ENCODE measurements at regions not wholly inside any gene's neighbourhood (a gene's known extent, or its start where the extent isn't known, plus 50 kb on each side); places are given as distances from the start of the nearest gene placed in this dataset.

DNA sequence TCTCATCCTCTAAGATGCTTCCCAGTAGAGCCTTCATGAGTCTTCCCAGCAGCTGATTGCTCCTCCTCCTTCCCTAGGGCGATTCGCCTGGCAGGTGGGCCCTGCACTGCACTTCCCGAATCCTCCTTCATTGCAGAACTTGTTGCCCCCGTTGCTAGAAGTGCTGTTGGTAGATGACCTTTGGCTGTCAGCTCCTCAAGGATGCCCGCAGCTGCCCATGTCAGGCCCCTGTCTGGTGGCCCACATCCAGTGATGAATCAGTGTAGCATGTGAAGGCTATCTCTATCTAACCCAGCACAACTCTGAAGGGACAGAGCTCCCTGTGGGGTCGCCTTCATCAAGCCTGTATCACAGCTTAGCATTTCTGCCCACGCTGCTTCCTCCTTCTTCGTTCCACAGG is 52.1 kb upstream of the F3 start:
- no peak for ATAC-seq
- no peak overlapping the region for H3K27ac ChIP-seq
- DNase-seq: no peak

DNA sequence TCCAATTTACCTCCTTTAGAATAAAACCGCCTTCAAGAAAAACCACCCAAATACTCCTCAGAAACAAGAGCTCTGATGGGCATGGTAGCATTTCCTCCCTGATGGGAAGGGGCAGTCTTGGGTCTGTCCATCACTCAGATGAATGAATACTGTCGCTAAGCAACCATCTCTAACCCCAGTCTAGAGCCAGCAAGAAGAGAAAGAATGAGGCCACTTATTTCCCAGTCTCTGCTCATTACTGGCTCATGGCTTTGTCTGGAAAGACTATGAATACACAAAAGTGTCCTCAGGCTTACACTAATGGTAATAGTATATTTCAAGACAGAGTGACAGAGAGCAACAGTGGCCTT is 51.0 kb upstream of the F3 start:
- H3K36me3 ChIP-seq (ENCODE audit: insufficient read depth in 1 of 2, low read depth in 1 of 2): no peaks in the 10 kb centered on the region
- no peaks in the 10 kb centered on the region for H3K9me3 ChIP-seq
- H3K4me3 ChIP-seq: no peak overlapping the region
- H3K27me3 ChIP-seq (ENCODE audit: insufficient read depth in 3 of 3, low read length in 2 of 3): peaks cover 0 to 4% (median 2%) of the 10 kb centered on the region in 3 donors
- ATAC-seq (no peak), DNase-seq (no peak)
- 93 to 100% (median 96%) methylated on average over 2 of the region's 2 CpGs for WGBS, 3 donors
- no peak overlapping the region for H3K27ac ChIP-seq
- TF ChIP-seq, protein P1, sequence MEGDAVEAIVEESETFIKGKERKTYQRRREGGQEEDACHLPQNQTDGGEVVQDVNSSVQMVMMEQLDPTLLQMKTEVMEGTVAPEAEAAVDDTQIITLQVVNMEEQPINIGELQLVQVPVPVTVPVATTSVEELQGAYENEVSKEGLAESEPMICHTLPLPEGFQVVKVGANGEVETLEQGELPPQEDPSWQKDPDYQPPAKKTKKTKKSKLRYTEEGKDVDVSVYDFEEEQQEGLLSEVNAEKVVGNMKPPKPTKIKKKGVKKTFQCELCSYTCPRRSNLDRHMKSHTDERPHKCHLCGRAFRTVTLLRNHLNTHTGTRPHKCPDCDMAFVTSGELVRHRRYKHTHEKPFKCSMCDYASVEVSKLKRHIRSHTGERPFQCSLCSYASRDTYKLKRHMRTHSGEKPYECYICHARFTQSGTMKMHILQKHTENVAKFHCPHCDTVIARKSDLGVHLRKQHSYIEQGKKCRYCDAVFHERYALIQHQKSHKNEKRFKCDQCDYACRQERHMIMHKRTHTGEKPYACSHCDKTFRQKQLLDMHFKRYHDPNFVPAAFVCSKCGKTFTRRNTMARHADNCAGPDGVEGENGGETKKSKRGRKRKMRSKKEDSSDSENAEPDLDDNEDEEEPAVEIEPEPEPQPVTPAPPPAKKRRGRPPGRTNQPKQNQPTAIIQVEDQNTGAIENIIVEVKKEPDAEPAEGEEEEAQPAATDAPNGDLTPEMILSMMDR (IDR thresholded peaks at IDR 0.05): no peak
- intact Hi-C loops (cut with DNase I): no loop called here
- no peaks in the 10 kb centered on the region for H3K4me1 ChIP-seq

More for the DNA sequence above, 52.1 kb upstream of the F3 start:
- H3K27me3 ChIP-seq (ENCODE audit: insufficient read depth in 3 of 3, low read length in 2 of 3): peaks cover 0 to 4% (median 2%) of the 10 kb centered on the region in 3 donors
- no peaks in the 10 kb centered on the region for H3K4me1 ChIP-seq
- intact Hi-C loops (cut with DNase I): no loop called here
- WGBS, 3 donors: 80 to 86% (median 84%) methylated on average over 8 of the region's 8 CpGs
- no peaks in the 10 kb centered on the region for H3K36me3 ChIP-seq (ENCODE audit: insufficient read depth in 1 of 2, low read depth in 1 of 2)
- TF ChIP-seq, protein P1 (IDR thresholded peaks at IDR 0.05): no peak
- H3K4me3 ChIP-seq: no peak overlapping the region
- H3K9me3 ChIP-seq: no peaks in the 10 kb centered on the region

DNA sequence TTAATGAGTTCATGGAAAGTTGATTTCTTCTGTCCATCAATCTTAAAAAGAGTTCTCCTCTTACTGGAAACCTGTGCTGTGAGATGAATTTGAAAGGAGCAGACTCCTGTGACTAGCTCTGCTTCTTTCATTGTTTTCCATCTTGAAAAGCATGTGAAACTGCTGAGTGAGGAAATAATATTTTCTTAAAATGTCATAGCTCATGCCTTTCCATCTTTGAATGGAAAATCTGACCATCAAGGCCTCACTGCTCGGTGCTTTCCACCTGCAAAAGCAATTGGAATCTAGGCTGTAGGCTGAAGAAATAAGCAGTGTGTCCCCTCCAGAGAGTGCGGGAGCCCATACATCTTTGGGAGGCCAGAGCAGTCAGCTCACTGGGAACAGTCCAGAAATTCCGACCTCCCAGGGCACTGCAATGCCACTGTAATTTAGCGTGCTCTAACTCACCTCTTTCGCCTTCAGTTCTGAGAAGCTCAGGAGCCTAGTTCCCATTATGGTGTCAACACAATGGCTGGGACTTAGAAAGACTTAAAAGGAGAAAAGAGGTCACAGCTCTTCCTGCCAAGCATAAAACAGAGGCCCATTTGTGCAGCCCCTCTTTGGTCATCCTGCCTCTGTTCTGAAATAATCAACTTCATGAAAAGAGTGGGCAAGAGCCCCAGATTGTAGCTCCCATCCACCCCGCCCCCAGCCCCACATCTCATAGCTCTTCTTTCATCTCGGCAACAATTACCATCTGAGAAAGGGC is 50.4 kb upstream of the F3 start:
- ATAC-seq: no peak
- intact Hi-C loops (cut with DNase I): no loop called here
- Histone ChIP-seq H3K4me3 (no peak overlapping the region), H3K4me1 (no peaks in the 10 kb centered on the region), H3K36me3 (ENCODE audit: insufficient read depth in 1 of 2, low read depth in 1 of 2) (no peaks in the 10 kb centered on the region), H3K9me3 (no peaks in the 10 kb centered on the region), H3K27ac (no peak overlapping the region), H3K27me3 (ENCODE audit: insufficient read depth in 3 of 3, low read length in 2 of 3) (peaks cover 0 to 4% (median 2%) of the 10 kb centered on the region in 3 donors)
- no peak for DNase-seq
- WGBS, 3 donors: 85 to 86% (median 85%) methylated on average over 7 of the region's 7 CpGs
- TF ChIP-seq, protein P1 (IDR thresholded peaks at IDR 0.05): no peak

Measured in psoas muscle (tissue), 7 donors.